ENCODE measurements at regions not wholly inside any gene's neighbourhood (a gene's known extent, or its start where the extent isn't known, plus 50 kb on each side); places are given as distances from the start of the nearest gene placed in this dataset.

DNA sequence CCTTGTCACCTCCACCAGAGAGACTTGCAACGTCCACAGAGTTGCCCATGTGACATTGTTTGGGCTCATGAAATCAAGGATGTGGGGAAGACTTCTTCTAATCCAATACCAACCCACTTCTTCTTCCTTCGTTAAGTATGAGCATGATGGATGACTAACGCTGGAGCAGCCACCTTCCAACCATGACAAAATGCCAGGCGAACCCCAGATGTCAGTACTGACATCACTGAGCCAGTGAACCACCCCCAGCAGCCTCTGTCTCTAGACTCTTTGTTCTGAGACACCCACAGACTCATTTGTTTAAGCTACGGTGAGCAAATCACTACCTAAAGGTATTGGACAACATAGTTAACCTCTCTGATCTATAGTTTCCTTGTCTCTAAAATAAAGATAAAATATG, 123.7 kb downstream of the GRIN2B start:
- no CpG with 5 or more reads among the region's 5 CpGs for WGBS, 2 experiments (ENCODE audit: extremely low coverage in 2 of 2, insufficient read length in 1 of 2)
- Histone ChIP-seq H3K23ac (ENCODE audit: low read depth, low read length) (no peak overlapping the region), H2BK120ac (ENCODE audit: low read depth, low read length) (no peak overlapping the region), H3K4me1 (ENCODE audit: control insufficient read depth, insufficient read depth, low read length) (no peaks in the 10 kb centered on the region), H4K5ac (ENCODE audit: low read depth, low read length) (no peak overlapping the region), H3K27me3 (ENCODE audit: control insufficient read depth, insufficient read depth, low read length) (no peaks in the 10 kb centered on the region), H3K56ac (ENCODE audit: extremely low read depth, insufficient read depth, low read length) (no peak overlapping the region), H3K79me1 (ENCODE audit: low read depth in 1 of 2, low read length in 2 of 2) (no peaks in the 10 kb centered on the region), H3K4me3 (ENCODE audit: insufficient read depth, low read depth, low read length) (no peak overlapping the region), H2BK15ac (ENCODE audit: low read depth, low read length) (no peak overlapping the region), H4K20me1 (ENCODE audit: insufficient read depth, low read length) (no peaks in the 10 kb centered on the region), H4K8ac (ENCODE audit: low read depth in 2 of 2, low read length in 2 of 2) (no peak overlapping the region), H2AK5ac (ENCODE audit: low read depth, low read length) (no peak overlapping the region), H3K14ac (replicated peaks; ENCODE audit: low read depth, low read length) (no peak overlapping the region), H2BK5ac (ENCODE audit: low read depth, low read length, poor library complexity, severe bottlenecking) (no peak overlapping the region), H3K27ac (ENCODE audit: insufficient read depth, low read length) (no peak overlapping the region), H3K36me3 (ENCODE audit: control insufficient read depth, insufficient read depth, low read length) (no peaks in the 10 kb centered on the region), H3K9ac (ENCODE audit: low read depth, low read length) (no peak overlapping the region), H3K18ac (ENCODE audit: low read depth, low read length) (no peak overlapping the region), H3K4ac (ENCODE audit: low read depth, low read length) (no peak overlapping the region), H2AFZ (replicated peaks; ENCODE audit: low read length, poor library complexity) (no peak overlapping the region), H3K9me1 (ENCODE audit: insufficient read depth, low read length) (no peaks in the 10 kb centered on the region), H3K4me2 (ENCODE audit: low read depth, low read length) (no peak overlapping the region), H2AK9ac (replicated peaks; ENCODE audit: low read depth, low read length, poor library complexity) (no peak overlapping the region), H4K91ac (ENCODE audit: insufficient read depth, low read depth, low read length) (no peak overlapping the region), H2BK20ac (ENCODE audit: low read depth, low read length) (no peak overlapping the region), H3K9me3 (ENCODE audit: control insufficient read depth, insufficient read depth, low read length) (no peaks in the 10 kb centered on the region)
- ChIA-PET CTCF (interaction anchor here (0.6 kb wide), 1 partner anchor 36 kb away, joined by 4 read pairs; no protein-coding TSS in a partner anchor), POLR2A (ENCODE audit: unreplicated experiment) (no interaction called here)
- intact Hi-C loops (cut with micrococcal nuclease) (no loop called here), dilution Hi-C loops (cut with HindIII; ENCODE audit: low sequenced_read_pairs, unreplicated experiment) (no loop called here), in situ Hi-C loops (cut with MboI; ENCODE audit: low sequenced_read_pairs) (no loop called here)
- DNase-seq = no peak
- no TSS peak for BruUV-seq (replicated peaks)
- TF ChIP-seq, protein P1, sequence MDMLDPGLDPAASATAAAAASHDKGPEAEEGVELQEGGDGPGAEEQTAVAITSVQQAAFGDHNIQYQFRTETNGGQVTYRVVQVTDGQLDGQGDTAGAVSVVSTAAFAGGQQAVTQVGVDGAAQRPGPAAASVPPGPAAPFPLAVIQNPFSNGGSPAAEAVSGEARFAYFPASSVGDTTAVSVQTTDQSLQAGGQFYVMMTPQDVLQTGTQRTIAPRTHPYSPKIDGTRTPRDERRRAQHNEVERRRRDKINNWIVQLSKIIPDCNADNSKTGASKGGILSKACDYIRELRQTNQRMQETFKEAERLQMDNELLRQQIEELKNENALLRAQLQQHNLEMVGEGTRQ (IDR thresholded peaks at IDR 0.05; ENCODE audit: low read depth, low read length) = no peak
- no peak for TF ChIP-seq BHLHE40 (IDR thresholded peaks at IDR 0.05; ENCODE audit: low read depth, low read length)
- no peak for ATAC-seq (ENCODE audit: low read depth)

All from IMR-90 (cell line).